Astrocyte (in vitro differentiated cells and primary cell): ENCODE measurements at regions not wholly inside any gene's neighbourhood (a gene's known extent, or its start where the extent isn't known, plus 50 kb on each side); places are given as distances from the start of the nearest gene placed in this dataset.

Source experiments
- CTCF ChIP-seq: IDR thresholded peaks from 2 replicates; pipeline ENCODE4 v1.5.1; 2011; ENCODE audit warnings: low read depth, mild to moderate bottlenecking, inconsistent platforms, low read length, moderate library complexity; ENCODE audit not compliant: insufficient read depth
- EZH2 ChIP-seq: IDR thresholded peaks from 2 replicates; pipeline ENCODE4 v1.6.1; 2012; ENCODE audit warnings: mild to moderate bottlenecking, low read length, inconsistent platforms; ENCODE audit not compliant: insufficient read depth

GRCh38 chr5:125293726-125294125 is 547.3 kb upstream of the ZNF608 start:
- TF ChIP-seq CTCF (no peak), EZH2 (no peak)
